A673 (cell line): ENCODE measurements at regions not wholly inside any gene's neighbourhood (a gene's known extent, or its start where the extent isn't known, plus 50 kb on each side); places are given as distances from the start of the nearest gene placed in this dataset.
A peak's percentile ranks its signal among the peaks of the same experiment; 100 is the strongest.

ENCODE experiments used
- BruUV-seq: library from RNA; stranded (reverse); fragments of 400-500 nt; replicated peaks from 2 replicates; lab custom pipeline; 2021; lab: Mats Ljungman, UMichigan
- CTCF ChIA-PET: fragments of 300-600 bp; sonication (Branson Sonifier 250); formaldehyde crosslinking; loops from one replicate; lab custom pipeline; 2022; ENCODE audit warnings: antibody characterized with exemption; lab: Charles Lee
- POLR2A ChIA-PET: fragments of 300-600 bp; sonication (Branson Sonifier 250); formaldehyde crosslinking; loops from one replicate; lab custom pipeline; 2022; ENCODE audit warnings: antibody characterized with exemption; ENCODE audit not compliant: low non-redundant PET; lab: Charles Lee
- DNase-seq: peaks from one replicate; pipeline ENCODE4 v3.0.0-alpha.2; 2015; ENCODE audit warnings: low spot score
- H3K27ac ChIP-seq: fragments of 200-600 bp; sonication (generic); 2 replicates; pipeline ENCODE4 v1.5.1; 2016; ENCODE audit warnings: mixed run types, low read depth, mild to moderate bottlenecking, mixed read lengths, antibody characterized with exemption, low read length; ENCODE audit not compliant: poor library complexity, severe bottlenecking
- H3K27me3 ChIP-seq: fragments of 200-600 bp; sonication (generic); replicated peaks from 2 replicates; pipeline ENCODE4 v1.6.1; 2017; ENCODE audit warnings: mixed run types, low read depth, mild to moderate bottlenecking, mixed read lengths, antibody characterized with exemption, low read length; ENCODE audit not compliant: insufficient read depth, poor library complexity
- H3K36me3 ChIP-seq: fragments of 200-600 bp; sonication (generic); 2 replicates; pipeline ENCODE4 v1.6.1; 2016; ENCODE audit warnings: mixed run types, mild to moderate bottlenecking, mixed read lengths, antibody characterized with exemption, low read length; ENCODE audit not compliant: insufficient read depth, poor library complexity, severe bottlenecking
- H3K4me1 ChIP-seq: fragments of 200-600 bp; sonication (generic); 2 replicates; pipeline ENCODE4 v1.6.1; 2017; ENCODE audit warnings: mixed run types, mild to moderate bottlenecking, mixed read lengths, antibody characterized with exemption, low read length; ENCODE audit not compliant: insufficient read depth, poor library complexity, severe bottlenecking
- H3K4me3 ChIP-seq: fragments of 200-600 bp; sonication (generic); 2 replicates; pipeline ENCODE4 v1.5.1; 2016; ENCODE audit warnings: low read depth, mixed run types, mild to moderate bottlenecking, mixed read lengths, low read length; ENCODE audit not compliant: poor library complexity, severe bottlenecking
- H3K9me3 ChIP-seq: fragments of 200-600 bp; sonication (generic); 2 replicates; pipeline ENCODE4 v1.6.1; 2016; ENCODE audit warnings: mixed run types, low read depth, mild to moderate bottlenecking, mixed read lengths, antibody characterized with exemption, low read length; ENCODE audit not compliant: poor library complexity, severe bottlenecking
- CTCF ChIP-seq: fragments of 300-800, 200-600 bp; sonication (generic); conservative IDR thresholded peaks from 2 replicates; pipeline ENCODE4 v1.5.1; 2017; ENCODE audit warnings: low read depth, mild to moderate bottlenecking, antibody characterized with exemption, low read length, moderate library complexity, mixed read lengths
- EZH2 ChIP-seq: fragments of 200-600 bp; sonication (generic); IDR thresholded peaks from 2 replicates; pipeline ENCODE4 v1.6.1; 2017; ENCODE audit warnings: borderline replicate concordance, low read depth, mild to moderate bottlenecking, mixed read lengths, antibody characterized with exemption, low read length; ENCODE audit not compliant: poor library complexity, severe bottlenecking
- intact Hi-C: fragments of 100-400 bp; cut with micrococcal nuclease; formaldehyde crosslinking; loops from one replicate; pipeline ENCODE4 v1.10.0; 2022; ENCODE audit not compliant: unreplicated experiment

- ChIA-PET CTCF (no interaction called here), POLR2A (no interaction called here)
- H3K4me1 ChIP-seq: no peaks in the 10 kb centered on the region
- BruUV-seq: no TSS peak
- no peak for DNase-seq
- no peak overlapping the region for H3K4me3 ChIP-seq
- no peaks in the 10 kb centered on the region for H3K9me3 ChIP-seq
- H3K27me3 ChIP-seq: no peaks in the 10 kb centered on the region
- no peak overlapping the region for H3K27ac ChIP-seq
- peaks cover 39% of the 10 kb centered on the region for H3K36me3 ChIP-seq
- intact Hi-C loops: no loop called here
- TF ChIP-seq EZH2 (no peak), CTCF (no peak)
Observed at GRCh38 chr12:124481772-124482566, 85.4 kb downstream of the NCOR2 start.

GRCh38 chr12:124481257-124481750 is 86.1 kb downstream of the NCOR2 start:
- H3K9me3 ChIP-seq: no peaks in the 10 kb centered on the region
- H3K27ac ChIP-seq: no peak overlapping the region
- no peak overlapping the region for H3K4me3 ChIP-seq
- no peaks in the 10 kb centered on the region for H3K4me1 ChIP-seq
- BruUV-seq: no TSS peak
- intact Hi-C loops: no loop called here
- ChIA-PET POLR2A (no interaction called here), CTCF (no interaction called here)
- TF ChIP-seq EZH2 (no peak), CTCF (no peak)
- no peaks in the 10 kb centered on the region for H3K27me3 ChIP-seq
- DNase-seq: no peak
- H3K36me3 ChIP-seq: peaks cover 45% of the 10 kb centered on the region

- H3K4me3 ChIP-seq: no peak overlapping the region
- POLR2A ChIA-PET: no interaction called here
- TF ChIP-seq EZH2: no peak
- no peak for TF ChIP-seq CTCF
- no TSS peak for BruUV-seq
- H3K9me3 ChIP-seq: no peaks in the 10 kb centered on the region
- CTCF ChIA-PET: no interaction called here
- no peak for DNase-seq
- H3K27me3 ChIP-seq: no peaks in the 10 kb centered on the region
- H3K27ac ChIP-seq: peak overlapping the region; percentile 30
- intact Hi-C loops: no loop called here
- H3K36me3 ChIP-seq: peaks cover 52% of the 10 kb centered on the region
- no peaks in the 10 kb centered on the region for H3K4me1 ChIP-seq
Observed at GRCh38 chr12:124480469-124481256, 86.7 kb downstream of the NCOR2 start.
